HAP-1 (cell line): ENCODE measurements at regions not wholly inside any gene's neighbourhood (a gene's known extent, or its start where the extent isn't known, plus 50 kb on each side); places are given as distances from the start of the nearest gene placed in this dataset.

Experiments
- DNase-seq, 2 experiments: peaks; one replicate each; pipeline ENCODE4 v3.0.0-alpha.2; 2016 to 2020; ENCODE audit warnings: low spot score in 2 of 2
- H3K27me3 ChIP-seq: fragments of 250-450 bp; sonication (Bioruptor Pico); 2 replicates; pipeline ENCODE4 v1.5.1; 2020; ENCODE audit warnings: low read depth, mild to moderate bottlenecking, moderate library complexity
- H3K36me3 ChIP-seq: fragments of 250-450 bp; sonication (Bioruptor Pico); replicated peaks from 2 replicates; pipeline ENCODE4 v1.5.1; 2020; ENCODE audit warnings: mild to moderate bottlenecking
- H3K4me1 ChIP-seq: fragments of 250-450 bp; sonication (Bioruptor Pico); 2 replicates; pipeline ENCODE4 v1.5.1; 2020; ENCODE audit warnings: mild to moderate bottlenecking
- H3K4me3 ChIP-seq: fragments of 250-450 bp; sonication (Bioruptor Pico); 2 replicates; pipeline ENCODE4 v1.5.1; 2020; ENCODE audit warnings: mild to moderate bottlenecking, moderate library complexity
- H3K9me3 ChIP-seq: fragments of 250-450 bp; sonication (Bioruptor Pico); 2 replicates; pipeline ENCODE4 v1.5.1; 2020; ENCODE audit warnings: mild to moderate bottlenecking, moderate library complexity
- in situ Hi-C: fragments of 300-500 bp; cut with MboI; formaldehyde crosslinking; loops from 3 replicates; pipeline ENCODE4 v1.14.3; 2020; ENCODE audit warnings: low sequenced_read_pairs, inconsistent platforms, mixed read lengths

GRCh38 chr9:87237336-87237735, 260.3 kb upstream of the DAPK1 start:
- in situ Hi-C loops: no loop called here
- Histone ChIP-seq H3K27me3 (no peaks in the 10 kb centered on the region), H3K4me3 (no peak overlapping the region), H3K9me3 (no peaks in the 10 kb centered on the region), H3K36me3 (no peaks in the 10 kb centered on the region), H3K4me1 (no peaks in the 10 kb centered on the region)
- DNase-seq: no peak

DNA sequence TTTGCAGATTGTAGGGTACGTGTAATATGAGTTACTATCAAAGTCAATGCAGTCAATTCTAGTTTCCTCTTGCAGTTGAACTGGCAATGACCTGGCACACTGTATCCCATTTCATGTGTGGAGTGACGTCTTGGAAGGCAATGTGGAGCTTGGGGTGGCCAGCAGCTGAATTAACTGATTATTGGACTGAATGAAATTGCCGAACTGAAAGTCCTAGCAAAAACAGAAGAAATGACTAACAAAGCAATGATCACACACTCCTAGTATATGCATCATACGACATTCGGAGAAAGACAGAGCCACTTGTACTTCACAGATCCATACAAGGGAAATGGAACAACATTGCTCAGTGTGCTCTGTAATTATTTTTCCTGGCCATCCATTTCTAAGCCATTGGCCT, 259.1 kb upstream of the DAPK1 start:
- in situ Hi-C loops: no loop called here
- no peak for DNase-seq

GRCh38 chr9:87239312-87239711, 258.4 kb upstream of the DAPK1 start:
- no peaks in the 10 kb centered on the region for H3K36me3 ChIP-seq
- DNase-seq: no peak
- no peaks in the 10 kb centered on the region for H3K9me3 ChIP-seq
- no peak overlapping the region for H3K4me3 ChIP-seq
- no peaks in the 10 kb centered on the region for H3K4me1 ChIP-seq
- in situ Hi-C loops: no loop called here
- H3K27me3 ChIP-seq: no peaks in the 10 kb centered on the region

More for the DNA sequence above, 259.1 kb upstream of the DAPK1 start:
- Histone ChIP-seq H3K27me3 (no peaks in the 10 kb centered on the region), H3K9me3 (no peaks in the 10 kb centered on the region), H3K4me1 (no peaks in the 10 kb centered on the region), H3K36me3 (no peaks in the 10 kb centered on the region), H3K4me3 (no peak overlapping the region)

DNA sequence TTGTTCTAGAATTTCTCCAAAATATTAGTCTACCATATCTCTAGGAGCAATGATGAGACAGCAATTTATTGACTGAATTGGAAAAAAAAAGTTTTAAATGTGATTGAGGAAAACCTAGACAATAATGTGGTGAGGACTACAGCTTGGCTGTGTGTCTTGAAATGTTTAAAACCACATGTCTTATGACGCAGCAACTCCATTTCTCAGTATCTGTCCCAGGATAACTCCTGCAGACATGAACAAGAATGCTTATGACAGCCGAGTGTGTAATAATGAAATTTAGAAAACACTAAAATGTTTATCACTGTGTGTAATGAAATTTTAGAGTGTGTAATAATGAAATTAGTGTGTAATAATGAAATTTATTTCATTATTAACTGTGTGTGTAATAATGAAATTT, 254.1 kb upstream of the DAPK1 start:
- Histone ChIP-seq H3K4me1 (no peaks in the 10 kb centered on the region), H3K36me3 (no peaks in the 10 kb centered on the region), H3K9me3 (no peaks in the 10 kb centered on the region), H3K4me3 (no peak overlapping the region), H3K27me3 (no peaks in the 10 kb centered on the region)
- DNase-seq: no peak
- in situ Hi-C loops: no loop called here

GRCh38 chr9:87245271-87245670, 252.4 kb upstream of the DAPK1 start:
- Histone ChIP-seq H3K27me3 (no peaks in the 10 kb centered on the region), H3K36me3 (no peaks in the 10 kb centered on the region), H3K4me3 (no peak overlapping the region), H3K4me1 (no peaks in the 10 kb centered on the region), H3K9me3 (no peaks in the 10 kb centered on the region)
- in situ Hi-C loops: no loop called here
- no peak for DNase-seq

GRCh38 chr9:87247097-87247496, 250.6 kb upstream of the DAPK1 start:
- no peaks in the 10 kb centered on the region for H3K36me3 ChIP-seq
- in situ Hi-C loops: no loop called here
- no peak for DNase-seq

DNA sequence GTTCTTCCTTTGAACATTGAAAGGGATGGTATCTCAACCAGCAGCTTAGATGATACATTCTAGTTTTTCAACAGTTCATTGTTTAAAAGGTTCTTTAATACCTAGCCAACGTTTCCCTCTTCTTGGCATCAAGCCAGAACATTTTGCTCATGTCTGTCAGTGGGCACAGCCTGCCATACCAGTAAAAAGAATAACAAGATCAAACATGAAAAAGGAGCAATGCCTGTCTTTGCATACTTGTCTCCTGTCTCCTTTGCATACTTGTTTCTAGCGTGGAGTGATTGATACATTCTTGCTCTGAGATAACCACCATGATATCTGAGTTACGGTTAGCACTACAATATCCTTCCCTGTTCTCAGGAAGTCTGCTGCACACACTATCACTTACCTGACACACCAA, 248.6 kb upstream of the DAPK1 start:
- Histone ChIP-seq H3K4me3 (no peak overlapping the region), H3K4me1 (no peaks in the 10 kb centered on the region), H3K9me3 (no peaks in the 10 kb centered on the region), H3K36me3 (no peaks in the 10 kb centered on the region), H3K27me3 (no peaks in the 10 kb centered on the region)
- DNase-seq: no peak
- in situ Hi-C loops: no loop called here

More at GRCh38 chr9:87247097-87247496, 250.6 kb upstream of the DAPK1 start:
- H3K27me3 ChIP-seq: no peaks in the 10 kb centered on the region
- H3K4me1 ChIP-seq: no peaks in the 10 kb centered on the region
- no peak overlapping the region for H3K4me3 ChIP-seq
- H3K9me3 ChIP-seq: no peaks in the 10 kb centered on the region

DNA sequence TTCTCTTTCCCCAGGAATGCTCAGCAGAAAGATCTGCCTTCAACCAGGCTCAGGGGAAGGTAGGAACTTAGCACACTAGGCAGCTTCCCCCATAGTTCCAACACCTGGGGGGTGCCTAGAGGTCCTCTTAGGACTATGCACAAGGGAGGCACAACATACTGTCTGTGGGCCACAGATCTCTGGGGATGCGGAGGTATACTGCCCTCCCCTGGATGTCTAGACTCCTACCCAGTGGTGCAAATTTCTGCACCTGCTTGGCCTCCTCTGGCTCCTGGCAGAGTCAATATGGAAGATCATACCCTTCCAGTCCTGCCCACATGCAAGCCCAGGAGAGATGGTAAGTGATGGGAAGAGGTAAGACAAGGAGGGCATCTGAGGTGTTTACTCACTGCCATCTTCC, 247.5 kb upstream of the DAPK1 start:
- Histone ChIP-seq H3K4me3 (no peak overlapping the region), H3K4me1 (no peaks in the 10 kb centered on the region), H3K36me3 (no peaks in the 10 kb centered on the region), H3K9me3 (no peaks in the 10 kb centered on the region), H3K27me3 (no peaks in the 10 kb centered on the region)
- in situ Hi-C loops: no loop called here
- DNase-seq: no peak

DNA sequence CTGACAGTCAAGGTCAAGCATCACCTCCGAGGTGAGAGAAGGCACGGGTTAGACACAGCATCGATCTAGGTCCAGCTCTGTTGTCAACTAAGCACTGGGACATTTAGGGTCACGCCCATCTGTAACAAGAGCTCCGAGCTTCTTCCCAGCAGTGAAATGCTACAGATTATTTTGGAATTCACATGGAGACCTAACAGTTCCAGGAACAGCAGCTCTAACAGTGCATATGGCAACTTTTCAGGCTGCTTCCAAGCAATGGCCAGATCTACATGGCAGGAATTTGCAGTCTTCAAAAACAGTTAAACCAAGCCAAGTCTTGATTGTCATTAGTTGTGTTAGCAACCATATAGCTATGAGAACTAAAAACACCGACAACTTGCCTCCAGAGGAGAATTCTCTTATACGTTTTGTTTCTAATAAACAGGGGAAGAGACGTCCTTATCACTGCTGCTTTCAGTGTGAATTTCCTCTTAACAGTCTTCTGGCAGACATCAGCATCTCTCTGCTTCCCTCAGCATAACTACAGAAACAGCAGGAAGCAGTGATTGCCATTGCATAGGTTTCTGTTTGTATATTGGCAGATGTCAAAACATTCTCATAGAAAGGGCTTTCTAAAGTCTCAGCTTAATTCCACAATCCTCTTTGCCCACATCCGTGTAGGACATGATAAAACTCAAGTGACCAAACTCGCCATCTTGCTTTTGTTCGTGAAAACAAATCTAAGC, 242.1 kb upstream of the DAPK1 start:
- no peaks in the 10 kb centered on the region for H3K27me3 ChIP-seq
- H3K4me1 ChIP-seq: no peaks in the 10 kb centered on the region
- H3K4me3 ChIP-seq: no peak overlapping the region
- no peak for DNase-seq
- H3K9me3 ChIP-seq: no peaks in the 10 kb centered on the region
- no peaks in the 10 kb centered on the region for H3K36me3 ChIP-seq
- in situ Hi-C loops: no loop called here

- no peaks in the 10 kb centered on the region for H3K27me3 ChIP-seq
- H3K36me3 ChIP-seq: no peaks in the 10 kb centered on the region
- no peaks in the 10 kb centered on the region for H3K9me3 ChIP-seq
- in situ Hi-C loops: no loop called here
- no peak for DNase-seq
- no peak overlapping the region for H3K4me3 ChIP-seq
- no peaks in the 10 kb centered on the region for H3K4me1 ChIP-seq
Observed at GRCh38 chr9:87256973-87257372, 240.7 kb upstream of the DAPK1 start.

DNA sequence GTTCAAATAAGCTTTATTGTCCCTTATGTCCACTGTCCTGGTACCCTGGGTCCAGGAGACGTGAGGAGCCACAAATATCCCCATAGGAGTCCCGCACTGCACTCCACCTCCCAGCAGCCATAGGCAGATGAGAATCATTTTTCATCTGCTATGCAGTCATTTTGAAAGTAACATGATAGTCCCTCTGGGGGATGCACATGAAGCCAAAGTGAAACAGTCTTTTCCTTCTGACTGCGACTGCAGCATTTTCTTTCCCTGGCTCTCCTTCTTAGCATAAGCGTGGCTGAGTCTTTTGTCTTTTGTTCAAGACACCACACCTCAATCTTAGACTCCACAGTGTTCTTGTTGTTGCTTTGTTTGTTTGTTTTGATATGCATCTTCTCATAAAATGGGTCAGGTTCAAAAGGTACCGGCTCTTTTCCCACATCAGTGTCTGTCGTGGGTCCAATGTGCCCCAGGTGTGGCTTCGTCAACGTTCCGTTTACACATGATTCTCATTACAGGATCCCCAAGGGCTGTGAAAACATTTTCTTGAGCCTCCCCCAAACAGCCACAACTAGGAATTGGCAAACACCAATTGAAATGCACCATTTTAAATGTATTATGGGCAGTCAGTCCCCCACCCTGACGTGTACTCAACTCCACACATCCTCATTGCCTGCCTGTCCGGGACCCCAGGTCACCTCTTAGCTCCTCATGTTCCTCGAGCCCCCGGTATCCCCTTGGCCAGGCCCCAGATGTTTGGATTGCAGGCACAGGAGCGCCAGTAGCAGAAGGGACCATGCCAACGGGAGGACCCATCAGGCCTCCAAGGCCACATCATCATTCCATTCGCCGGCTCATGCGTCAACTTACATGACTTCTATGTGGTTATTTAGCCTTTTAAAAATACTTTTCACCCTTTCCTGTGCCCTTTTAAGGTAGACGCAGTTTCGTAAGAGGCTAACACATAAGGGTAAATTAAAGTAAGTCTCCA, 237.8 kb upstream of the DAPK1 start:
- DNase-seq: no peak

DNA sequence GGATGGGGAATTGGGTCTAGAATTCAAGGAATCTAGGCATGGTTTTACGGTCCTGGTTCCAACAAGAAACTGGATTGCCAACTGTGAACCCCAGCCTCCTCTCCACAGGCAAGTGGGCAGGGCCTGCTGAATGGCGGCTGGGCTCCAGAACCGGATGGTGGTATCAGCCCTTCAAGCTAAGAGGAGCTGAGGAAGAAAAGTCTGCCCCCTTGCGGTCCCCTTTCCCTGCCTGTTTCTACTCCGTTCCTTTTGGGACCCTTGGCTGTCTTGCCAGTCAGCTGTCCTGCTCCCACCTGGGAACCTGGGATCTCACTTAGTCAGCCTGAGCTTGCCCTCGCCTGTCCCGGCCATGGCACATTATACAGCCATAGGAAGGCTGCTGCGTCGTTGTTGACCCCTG, 234.4 kb upstream of the DAPK1 start:
- no peaks in the 10 kb centered on the region for H3K27me3 ChIP-seq
- H3K4me3 ChIP-seq: no peak overlapping the region
- in situ Hi-C loops: no loop called here
- no peak for DNase-seq
- H3K9me3 ChIP-seq: no peaks in the 10 kb centered on the region
- H3K36me3 ChIP-seq: no peaks in the 10 kb centered on the region
- H3K4me1 ChIP-seq: no peaks in the 10 kb centered on the region

More for the DNA sequence above, 237.8 kb upstream of the DAPK1 start:
- Histone ChIP-seq H3K4me1 (no peaks in the 10 kb centered on the region), H3K4me3 (no peak overlapping the region), H3K27me3 (no peaks in the 10 kb centered on the region), H3K9me3 (no peaks in the 10 kb centered on the region), H3K36me3 (no peaks in the 10 kb centered on the region)
- in situ Hi-C loops: no loop called here

DNA sequence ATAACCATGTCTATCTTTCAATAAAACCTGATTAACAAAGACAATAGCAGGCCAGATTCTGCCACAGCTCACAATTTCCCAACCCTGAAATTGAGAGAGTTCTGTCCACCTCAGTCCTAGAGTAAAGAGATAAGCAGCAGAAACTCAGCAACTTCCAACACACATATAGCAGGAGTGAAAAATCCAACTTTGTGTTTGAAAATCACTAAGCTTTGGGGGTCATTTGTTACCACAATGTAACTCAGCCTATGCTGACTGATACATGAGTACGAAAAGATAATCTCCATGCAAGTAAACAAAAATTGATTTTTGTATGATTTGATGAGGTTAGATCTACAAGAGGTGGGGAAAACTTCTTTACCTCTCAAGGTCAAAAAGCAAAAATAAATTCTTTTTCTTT, 231.0 kb upstream of the DAPK1 start:
- H3K9me3 ChIP-seq: no peaks in the 10 kb centered on the region
- no peaks in the 10 kb centered on the region for H3K27me3 ChIP-seq
- no peak overlapping the region for H3K4me3 ChIP-seq
- no peak for DNase-seq
- H3K4me1 ChIP-seq: no peaks in the 10 kb centered on the region
- in situ Hi-C loops: no loop called here
- H3K36me3 ChIP-seq: no peaks in the 10 kb centered on the region
